H9 (cell line): ENCODE measurements at regions not wholly inside any gene's neighbourhood (a gene's known extent, or its start where the extent isn't known, plus 50 kb on each side); places are given as distances from the start of the nearest gene placed in this dataset.

ENCODE experiments used
- DNase-seq: peaks from one replicate; pipeline ENCODE4 v3.0.0-alpha.2; 2017
- H2AFZ ChIP-seq: one replicate; pipeline ENCODE4 v1.6.1; 2013; ENCODE audit warnings: mild to moderate bottlenecking, low read length, control low read depth, moderate library complexity
- H2AK5ac ChIP-seq: 2 replicates; pipeline ENCODE4 v1.6.1; 2013; ENCODE audit warnings: low read length, control low read depth, mixed read lengths; ENCODE audit not compliant: insufficient read length
- H2BK120ac ChIP-seq: one replicate; pipeline ENCODE4 v1.6.1; 2013; ENCODE audit warnings: low read depth, mild to moderate bottlenecking, low read length, control low read depth, inconsistent platforms; ENCODE audit not compliant: poor library complexity, severe bottlenecking
- H2BK12ac ChIP-seq: 2 replicates; pipeline ENCODE4 v1.6.1; 2013; ENCODE audit warnings: low read length, control low read depth, mixed read lengths, low read depth; ENCODE audit not compliant: insufficient read length
- H2BK15ac ChIP-seq: 2 replicates; pipeline ENCODE4 v1.6.1; 2013; ENCODE audit warnings: low read depth, low read length, control low read depth
- H2BK20ac ChIP-seq: one replicate; pipeline ENCODE4 v1.6.1; 2013; ENCODE audit warnings: low read depth, mild to moderate bottlenecking, low read length, control low read depth, inconsistent platforms; ENCODE audit not compliant: poor library complexity, severe bottlenecking
- H2BK5ac ChIP-seq: 2 replicates; pipeline ENCODE4 v1.6.1; 2013; ENCODE audit warnings: low read length, control low read depth, mixed read lengths; ENCODE audit not compliant: insufficient read length
- H3K14ac ChIP-seq: 2 replicates; pipeline ENCODE4 v1.6.1; 2013; ENCODE audit warnings: low read length, control low read depth; ENCODE audit not compliant: insufficient read depth
- H3K18ac ChIP-seq: 2 replicates; pipeline ENCODE4 v1.6.1; 2013; ENCODE audit warnings: low read depth, mild to moderate bottlenecking, mixed read lengths, low read length, control low read depth; ENCODE audit not compliant: insufficient read length
- H3K23ac ChIP-seq: 2 replicates; pipeline ENCODE4 v1.6.1; 2013; ENCODE audit warnings: low read length, control low read depth, mixed read lengths, low read depth; ENCODE audit not compliant: insufficient read length
- H3K23me2 ChIP-seq: 2 replicates; pipeline ENCODE4 v1.6.1; 2013; ENCODE audit warnings: low read depth, mild to moderate bottlenecking, mixed read lengths, low read length, control low read depth; ENCODE audit not compliant: insufficient read length, poor library complexity, severe bottlenecking
- H3K27ac ChIP-seq: 2 replicates; pipeline ENCODE4 v1.5.1; 2013; ENCODE audit warnings: low read length, control low read depth, mixed read lengths, low read depth; ENCODE audit not compliant: insufficient read length
- H3K27me3 ChIP-seq: 2 replicates; pipeline ENCODE4 v1.6.1; 2013; ENCODE audit warnings: low read length, control low read depth, inconsistent platforms; ENCODE audit not compliant: insufficient read depth
- H3K4ac ChIP-seq: 2 replicates; pipeline ENCODE4 v1.6.1; 2013; ENCODE audit warnings: low read depth, mild to moderate bottlenecking, control low read depth, inconsistent platforms, low read length, moderate library complexity
- H3K4me1 ChIP-seq: 2 replicates; pipeline ENCODE4 v1.6.1; 2013; ENCODE audit warnings: low read length, control low read depth, inconsistent platforms; ENCODE audit not compliant: insufficient read depth
- H3K4me2 ChIP-seq: 2 replicates; pipeline ENCODE4 v1.6.1; 2013; ENCODE audit warnings: low read length, control low read depth, mixed read lengths; ENCODE audit not compliant: insufficient read length, insufficient read depth
- H3K56ac ChIP-seq: 2 replicates; pipeline ENCODE4 v1.6.1; 2013; ENCODE audit warnings: low read depth, mild to moderate bottlenecking, mixed read lengths, low read length, control low read depth; ENCODE audit not compliant: insufficient read length
- H3K79me1 ChIP-seq: 2 replicates; pipeline ENCODE4 v1.6.1; 2013; ENCODE audit warnings: low read depth, mild to moderate bottlenecking, moderate library complexity, low read length, control low read depth, inconsistent platforms; ENCODE audit not compliant: insufficient read depth, poor library complexity, severe bottlenecking
- H3K79me2 ChIP-seq: 2 replicates; pipeline ENCODE4 v1.6.1; 2013; ENCODE audit warnings: low read length, control low read depth, inconsistent platforms; ENCODE audit not compliant: insufficient read depth
- H3K9ac ChIP-seq: 2 replicates; pipeline ENCODE4 v1.6.1; 2013; ENCODE audit warnings: low read length, control low read depth, mixed read lengths; ENCODE audit not compliant: insufficient read length; ENCODE audit errors: extremely low read depth
- H3K9me3 ChIP-seq: one replicate; pipeline ENCODE4 v1.6.1; 2013; ENCODE audit warnings: low read depth, low read length, inconsistent platforms; ENCODE audit not compliant: control insufficient read depth
- H3T11ph ChIP-seq: one replicate; pipeline ENCODE4 v1.6.1; 2013; ENCODE audit warnings: mild to moderate bottlenecking, low read length, control low read depth, inconsistent platforms
- H4K20me1 ChIP-seq: one replicate; pipeline ENCODE4 v1.6.1; 2013; ENCODE audit not compliant: control insufficient read depth, insufficient read length, insufficient read depth
- H4K5ac ChIP-seq: 2 replicates; pipeline ENCODE4 v1.6.1; 2013; ENCODE audit warnings: low read depth, mild to moderate bottlenecking, mixed read lengths, low read length, control low read depth; ENCODE audit not compliant: insufficient read length
- H4K8ac ChIP-seq: replicated peaks from 2 replicates; pipeline ENCODE4 v1.6.1; 2013; ENCODE audit warnings: low read length, control low read depth, mixed read lengths, low read depth; ENCODE audit not compliant: insufficient read length
- H4K91ac ChIP-seq: 2 replicates; pipeline ENCODE4 v1.6.1; 2013; ENCODE audit warnings: low read depth, mild to moderate bottlenecking, moderate library complexity, mixed read lengths, low read length, control low read depth; ENCODE audit not compliant: insufficient read length
- H3K27ac Mint-ChIP-seq, 3 experiments: 2 replicates in 2 of 3; 3 replicates in 1 of 3; pipeline ENCODE4 v1.8.0; 2020 to 2021; ENCODE audit warnings: mixed read lengths in 3 of 3, mild to moderate bottlenecking in 1 of 3, moderate library complexity in 1 of 3
- H3K27me3 Mint-ChIP-seq: 2 replicates; pipeline ENCODE4 v1.8.0; 2021; ENCODE audit warnings: low read depth, mild to moderate bottlenecking, moderate library complexity, mixed read lengths
- H3K36me3 Mint-ChIP-seq, 3 experiments: 2 replicates in 2 of 3; 3 replicates in 1 of 3; pipeline ENCODE4 v1.8.0; 2020 to 2021; ENCODE audit warnings: low read depth in 3 of 3, mixed read lengths in 3 of 3; ENCODE audit not compliant: insufficient read depth in 1 of 3
- H3K4me1 Mint-ChIP-seq, 2 experiments: 2 replicates each; pipeline ENCODE4 v1.8.0; 2020; ENCODE audit warnings: mixed read lengths in 2 of 2
- H3K4me3 Mint-ChIP-seq, 2 experiments: 2 replicates in 1 of 2; 3 replicates in 1 of 2; pipeline ENCODE4 v1.8.0; 2020 to 2021; ENCODE audit warnings: mild to moderate bottlenecking in 2 of 2, mixed read lengths in 2 of 2, moderate library complexity in 1 of 2
- H3K9me3 Mint-ChIP-seq, 2 experiments: 2 replicates in 1 of 2; 3 replicates in 1 of 2; pipeline ENCODE4 v1.8.0; 2020; ENCODE audit warnings: mild to moderate bottlenecking in 2 of 2, mixed read lengths in 2 of 2, moderate library complexity in 1 of 2
- CTCF ChIP-seq: fragments of 200-600 bp; sonication (generic); conservative IDR thresholded peaks from 3 replicates; pipeline ENCODE4 v1.8.0; 2021; ENCODE audit warnings: antibody characterized with exemption, mild to moderate bottlenecking
- WGBS: extraction: QIAGEN DNeasy Blood & Tissue Kit; methylation state at CpG from one replicate; pipeline ENCODE4 v1.1.7; 2013; ENCODE audit warnings: missing lambda C conversion rate, low lambda C conversion rate, mixed read lengths; ENCODE audit not compliant: insufficient read length; ENCODE audit errors: extremely low coverage; 5-methylcytosine and 5-hydroxymethylcytosine counted together

- no peaks in the 10 kb centered on the region for H3K4me1 ChIP-seq
- H3K27ac ChIP-seq = no peak overlapping the region
- H3K27me3 Mint-ChIP-seq = no peaks in the 10 kb centered on the region; the same call in 1 of the 2 replicates
- no peak overlapping the region for H3K27ac Mint-ChIP-seq
- no peak overlapping the region for H3T11ph ChIP-seq
- H3K18ac ChIP-seq = no peak overlapping the region
- H3K4me1 Mint-ChIP-seq = peaks cover 0 to 2% of the 10 kb centered on the region in 2 experiments; a peak in 1 of 4 replicates
- peaks cover 0 to 3% (median 0%) of the 10 kb centered on the region in 3 experiments; a peak in 1 of 7 replicates for H3K36me3 Mint-ChIP-seq
- no peak overlapping the region for H3K56ac ChIP-seq
- no peak for TF ChIP-seq CTCF
- DNase-seq = no peak
- no peak overlapping the region for H3K4ac ChIP-seq
- H2BK12ac ChIP-seq = no peak overlapping the region
- no peak overlapping the region for H3K14ac ChIP-seq
- H2BK5ac ChIP-seq = no peak overlapping the region
- H4K91ac ChIP-seq = no peak overlapping the region
- H2BK20ac ChIP-seq = no peak overlapping the region
- no peaks in the 10 kb centered on the region for H3K27me3 ChIP-seq
- no peak overlapping the region for H4K8ac ChIP-seq
- H2AK5ac ChIP-seq = no peak overlapping the region
- no peaks in the 10 kb centered on the region for H3K79me1 ChIP-seq
- no peaks in the 10 kb centered on the region for H3K23me2 ChIP-seq
- no peak overlapping the region for H2AFZ ChIP-seq
- no peaks in the 10 kb centered on the region for H4K20me1 ChIP-seq
- no CpG with 5 or more reads among the region's 6 CpGs for WGBS
- H3K4me2 ChIP-seq = no peak overlapping the region
- no peaks in the 10 kb centered on the region for H3K79me2 ChIP-seq
- no peak overlapping the region for H3K23ac ChIP-seq
- H4K5ac ChIP-seq = no peak overlapping the region
- H2BK15ac ChIP-seq = no peak overlapping the region
- no peak overlapping the region for H2BK120ac ChIP-seq
- H3K4me3 Mint-ChIP-seq = no peak overlapping the region
- no peaks in the 10 kb centered on the region for H3K9me3 ChIP-seq
- H3K9me3 Mint-ChIP-seq = peaks cover 0 to 2% of the 10 kb centered on the region in 2 experiments; a peak in 3 of 5 replicates
- H3K9ac ChIP-seq = no peak overlapping the region
Observed at GRCh38 chr4:26131711-26132110, 189.1 kb upstream of the RBPJ start.
